K562 (cell line): ENCODE measurements at regions not wholly inside any gene's neighbourhood (a gene's known extent, or its start where the extent isn't known, plus 50 kb on each side); places are given as distances from the start of the nearest gene placed in this dataset.

Experiments
- ATAC-seq: fragments of 200-7000 bp; cut with Tn5 transposase; 3 replicates; pipeline ENCODE4 v1.9.1; 2020; ENCODE audit warnings: moderate library complexity
- BruUV-seq: library from RNA; stranded (reverse); fragments of 400-500 nt; replicated peaks from 2 replicates; lab custom pipeline; 2021; lab: Mats Ljungman, UMichigan
- CTCF ChIA-PET: fragments of 300-600 bp; formaldehyde crosslinking; extraction: SDS; loops from one replicate; lab custom pipeline; 2021; ENCODE audit warnings: low intra/inter-chr PET ratio; lab: Yijun Ruan, JAX
- POLR2A ChIA-PET: fragments of 300-600, 350-650 bp; sonication (Branson Sonifier 250); formaldehyde crosslinking; extraction: SDS; loops from one replicate; lab custom pipeline; 2021; ENCODE audit warnings: antibody characterized with exemption, inconsistent platforms; lab: Yijun Ruan, JAX
- DNase-seq, 4 experiments: peaks; one replicate each; pipeline versions ENCODE4 v3.0.0 to v3.0.0-alpha.2; 2011 to 2018; ENCODE audit warnings: low spot score in 3 of 4, mixed read lengths in 3 of 4; ENCODE audit errors: extremely low read depth in 1 of 4
- FAIRE-seq: peaks from 2 replicates; lab custom pipeline; 2011; peaks lifted over from hg19 to GRCh38; lab: Jason Lieb, UNC
- H2AFZ ChIP-seq: 2 replicates; pipeline ENCODE4 v1.6.0; 2011; ENCODE audit warnings: low read depth, low read length, control low read depth, inconsistent platforms
- H3K27ac ChIP-seq: fragments of 200-600 bp; 3 replicates; pipeline ENCODE4 v1.8.0; 2011; ENCODE audit warnings: low read depth, mild to moderate bottlenecking, control low read depth, inconsistent platforms, low read length, moderate library complexity, mixed read lengths; ENCODE audit errors: extremely low read depth
- H3K27me3 ChIP-seq, 2 experiments: fragments of 300-600 bp in 1 of 2; 2 replicates in 1 of 2; 3 replicates in 1 of 2; pipeline versions ENCODE4 v1.6.0 to v1.8.0; 2011; ENCODE audit warnings: inconsistent platforms in 2 of 2, low read length in 2 of 2, mild to moderate bottlenecking in 1 of 2, mixed read lengths in 1 of 2, moderate library complexity in 1 of 2; ENCODE audit not compliant: control insufficient read depth in 2 of 2, insufficient read depth in 2 of 2
- H3K36me3 ChIP-seq: fragments of 300-600 bp; 3 replicates; pipeline ENCODE4 v1.8.0; 2011; ENCODE audit warnings: mild to moderate bottlenecking, low read length, inconsistent platforms; ENCODE audit not compliant: control insufficient read depth, insufficient read depth
- H3K4me1 ChIP-seq, 2 experiments: fragments of 200-600 bp in 1 of 2; replicated peaks in 1 of 2; 2 replicates in 1 of 2; 3 replicates in 1 of 2; pipeline versions ENCODE4 v1.5.1 to v1.8.0; 2011; ENCODE audit warnings: inconsistent platforms in 2 of 2, low read length in 2 of 2, mild to moderate bottlenecking in 1 of 2, mixed read lengths in 1 of 2, moderate library complexity in 1 of 2; ENCODE audit not compliant: control insufficient read depth in 2 of 2, insufficient read depth in 2 of 2
- H3K4me2 ChIP-seq: 2 replicates; pipeline ENCODE4 v1.6.1; 2011; ENCODE audit warnings: low read length, control low read depth, inconsistent platforms, mixed read lengths; ENCODE audit not compliant: insufficient read depth
- H3K4me3 ChIP-seq: fragments of 200-600 bp; sonication (generic), shearing (Covaris generic); 2 replicates; pipeline ENCODE4 v1.5.1; 2016; ENCODE audit warnings: control low read depth, inconsistent platforms
- H3K79me2 ChIP-seq: fragments of 200-600 bp; 3 replicates; pipeline ENCODE4 v1.8.0; 2011; ENCODE audit warnings: low read length, inconsistent platforms; ENCODE audit not compliant: control insufficient read depth, insufficient read depth
- H3K9ac ChIP-seq, 2 experiments: 2 replicates each; pipeline versions ENCODE4 v1.6.0 to v1.6.1; 2011; ENCODE audit warnings: low read depth in 2 of 2, low read length in 2 of 2, control low read depth in 1 of 2, inconsistent platforms in 1 of 2, mild to moderate bottlenecking in 1 of 2, mixed read lengths in 1 of 2; ENCODE audit not compliant: insufficient read depth in 1 of 2
- H3K9me1 ChIP-seq: one replicate; pipeline ENCODE4 v1.6.0; 2011; ENCODE audit warnings: inconsistent platforms, mild to moderate bottlenecking, low read length, moderate library complexity; ENCODE audit not compliant: control insufficient read depth, insufficient read depth
- H3K9me3 ChIP-seq: replicated peaks from 2 replicates; pipeline ENCODE4 v1.5.1; 2011; ENCODE audit warnings: low read depth, low read length, inconsistent platforms; ENCODE audit not compliant: control insufficient read depth, insufficient read depth
- H4K20me1 ChIP-seq: replicated peaks from 2 replicates; pipeline ENCODE4 v1.6.1; 2011; ENCODE audit warnings: low read length, inconsistent platforms, mixed read lengths; ENCODE audit not compliant: control insufficient read depth, insufficient read depth
- ARID3A ChIP-seq: IDR thresholded peaks from 2 replicates; pipeline ENCODE4 v1.6.1; 2012; ENCODE audit warnings: low read depth, low read length, improper control_type of control experiment, borderline replicate concordance
- CEBPG ChIP-seq, 3 experiments: fragments of 200-800 bp in 1 of 3; sonication (Bioruptor generic) in 1 of 3; sonication (generic) in 1 of 3; formaldehyde crosslinking in 1 of 3; IDR thresholded peaks in 2 of 3; conservative IDR thresholded peaks in 1 of 3; 2 replicates each; pipeline versions ENCODE4 v1.6.1 to v1.8.0; 2016 to 2022; ENCODE audit warnings: missing compliant biosample characterization in 2 of 3, missing genetic modification characterization in 2 of 3, mild to moderate bottlenecking in 1 of 3, missing genetic modification reagents in 1 of 3
- GATA2 ChIP-seq: sonication (generic); formaldehyde crosslinking; IDR thresholded peaks from 2 replicates; pipeline ENCODE4 v1.4.0; 2020; ENCODE audit warnings: mild to moderate bottlenecking, missing genetic modification reagents
- MEF2D ChIP-seq: conservative IDR thresholded peaks from 2 replicates; pipeline ENCODE4 v1.6.1; 2016; ENCODE audit warnings: low read depth, missing genetic modification characterization, missing compliant biosample characterization
- PHF21A ChIP-seq: fragments of 450-650 bp; IDR thresholded peaks from 2 replicates; pipeline ENCODE4 v1.6.1; 2017; ENCODE audit warnings: low read depth, borderline replicate concordance
- SRSF1 ChIP-seq: fragments of 200-400 bp; formaldehyde crosslinking; IDR thresholded peaks from 2 replicates; pipeline ENCODE4 v1.6.1; 2017; ENCODE audit warnings: mild to moderate bottlenecking, low read depth, low read length, moderate library complexity
- TCF3 ChIP-seq: sonication (generic); formaldehyde crosslinking; IDR thresholded peaks from 2 replicates; pipeline ENCODE4 v1.4.0; 2020; ENCODE audit warnings: mild to moderate bottlenecking, missing genetic modification reagents
- THRAP3 ChIP-seq: fragments of 450-650 bp; IDR thresholded peaks from 2 replicates; pipeline ENCODE4 v1.6.1; 2016; ENCODE audit warnings: mild to moderate bottlenecking, inconsistent platforms, borderline replicate concordance
- ZC3H4 ChIP-seq: sonication (generic); formaldehyde crosslinking; IDR thresholded peaks from 2 replicates; pipeline ENCODE4 v1.9.0; 2021; ENCODE audit warnings: missing genetic modification reagents, borderline replicate concordance
- ZFX ChIP-seq: sonication (generic); formaldehyde crosslinking; IDR thresholded peaks from 2 replicates; pipeline ENCODE4 v1.8.0; 2022; ENCODE audit warnings: mild to moderate bottlenecking, missing genetic modification reagents, moderate library complexity
- WGBS: fragments of 100-300 bp; shearing (Covaris generic); methylation state at CpG from one replicate; pipeline ENCODE4 v1.1.6; 2016; ENCODE audit warnings: low coverage, mixed read lengths; ENCODE audit not compliant: insufficient coverage; ENCODE audit errors: missing lambda C conversion rate; 5-methylcytosine and 5-hydroxymethylcytosine counted together
- in situ Hi-C: fragments of 300-500 bp; cut with MboI; formaldehyde crosslinking; loops from 4 replicates; pipeline ENCODE4 v1.15.0; 2018; ENCODE audit warnings: inconsistent platforms, mixed read lengths
- intact Hi-C: fragments of 100-400 bp; cut with micrococcal nuclease; formaldehyde crosslinking; loops from 2 replicates; pipeline ENCODE4 v1.14.2; 2022

DNA sequence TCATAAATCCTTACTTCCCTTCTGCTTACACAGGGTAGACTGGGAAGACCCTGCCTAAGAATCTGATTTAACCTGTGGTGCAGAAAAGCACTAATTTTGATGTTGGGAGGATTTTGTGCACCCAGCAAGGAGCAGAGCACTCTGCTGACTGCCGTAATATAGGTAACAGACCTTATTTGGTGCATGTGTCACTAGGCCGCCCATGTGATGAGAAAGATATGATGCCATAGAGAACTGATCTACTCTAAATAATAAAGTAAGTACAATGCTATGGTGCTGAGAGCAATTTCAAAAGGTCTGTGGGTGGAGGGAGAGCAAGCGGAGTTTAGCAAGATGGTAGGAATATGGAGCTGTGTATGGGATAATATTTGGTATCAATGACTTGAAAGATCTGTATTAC is 1663.6 kb upstream of the SEL1L start:
- Histone ChIP-seq H3K9ac (no peak overlapping the region), H3K4me2 (no peak overlapping the region), H3K79me2 (no peaks in the 10 kb centered on the region), H3K27ac (no peak overlapping the region), H3K4me1 (no peaks in the 10 kb centered on the region), H3K9me1 (no peaks in the 10 kb centered on the region), H3K4me3 (no peak overlapping the region), H3K9me3 (no peaks in the 10 kb centered on the region), H3K36me3 (no peaks in the 10 kb centered on the region), H3K27me3 (no peaks in the 10 kb centered on the region), H4K20me1 (no peaks in the 10 kb centered on the region), H2AFZ (no peak overlapping the region)
- ATAC-seq (no peak), FAIRE-seq (no peak), DNase-seq (no peak)
- intact Hi-C loops (no loop called here), in situ Hi-C loops (no loop called here)
- ChIA-PET POLR2A (no interaction called here), CTCF (no interaction called here)
- no TSS peak for BruUV-seq
- WGBS = 0% methylated on average over 3 of the region's 3 CpGs
- TF ChIP-seq PHF21A = no peak
- TF ChIP-seq ZC3H4 (CRISPR knock-in tag) = no peak
- TF ChIP-seq MEF2D (tag) = no peak

GRCh38 chr14:83207550-83207949 is 1673.9 kb upstream of the SEL1L start:
- no peaks in the 10 kb centered on the region for H3K36me3 ChIP-seq
- POLR2A ChIA-PET = no interaction called here
- no peak overlapping the region for H3K4me3 ChIP-seq
- BruUV-seq = no TSS peak
- DNase-seq (no peak), ATAC-seq (no peak), FAIRE-seq (no peak)
- H3K9me3 ChIP-seq = no peaks in the 10 kb centered on the region
- CTCF ChIA-PET = no interaction called here
- no peak overlapping the region for H3K9ac ChIP-seq
- no peak overlapping the region for H3K27ac ChIP-seq
- intact Hi-C loops (no loop called here), in situ Hi-C loops (no loop called here)
- H3K4me1 ChIP-seq = no peaks in the 10 kb centered on the region
- H3K4me2 ChIP-seq = no peak overlapping the region
- no peak overlapping the region for H2AFZ ChIP-seq
- WGBS = no CpG with 5 or more reads among the region's 1 CpG
- no peaks in the 10 kb centered on the region for H3K9me1 ChIP-seq
- no peaks in the 10 kb centered on the region for H4K20me1 ChIP-seq
- no peaks in the 10 kb centered on the region for H3K27me3 ChIP-seq
- H3K79me2 ChIP-seq = no peaks in the 10 kb centered on the region
- TF ChIP-seq SRSF1 (no peak), ZFX (CRISPR knock-in tag) (no peak), THRAP3 (no peak), ARID3A (no peak), TCF3 (CRISPR knock-in tag) (no peak), GATA2 (CRISPR knock-in tag) (no peak), CEBPG (CRISPR knock-in tag; IDR thresholded peaks at IDR 0.05) (no peak), CEBPG (tag; conservative IDR thresholded peaks at IDR 0.05 in 1 of 2, IDR thresholded peaks at IDR 0.05 in 1 of 2) (no peak)
